ENCODE measurements at regions not wholly inside any gene's neighbourhood (a gene's known extent, or its start where the extent isn't known, plus 50 kb on each side); places are given as distances from the start of the nearest gene placed in this dataset.

- DNase-seq (ENCODE audit: extremely low read depth, low read depth), result no peak
These were observed 1136.6 kb upstream of the PABPC4L start for GRCh38 chr4:135338181-135338580.

GRCh38 chr4:135325264-135325663 lies 1123.7 kb upstream of the PABPC4L start:
- no peak for DNase-seq (ENCODE audit: extremely low read depth, low read depth)

- DNase-seq (ENCODE audit: extremely low read depth, low read depth), result no peak
These were observed 1118.1 kb upstream of the PABPC4L start for GRCh38 chr4:135319685-135320084.

GRCh38 chr4:135316266-135316779 lies 1114.7 kb upstream of the PABPC4L start:
- no peak for DNase-seq (ENCODE audit: extremely low read depth, low read depth)

- DNase-seq (ENCODE audit: extremely low read depth, low read depth), result no peak
These were observed 1088.5 kb upstream of the PABPC4L start for GRCh38 chr4:135290136-135290535.

GRCh38 chr4:135283934-135284333 lies 1082.3 kb upstream of the PABPC4L start:
- DNase-seq (ENCODE audit: extremely low read depth, low read depth), result no peak

GRCh38 chr4:135282676-135283075 lies 1081.1 kb upstream of the PABPC4L start:
- DNase-seq (ENCODE audit: extremely low read depth, low read depth), result no peak

GRCh38 chr4:135281230-135281629 lies 1079.6 kb upstream of the PABPC4L start:
- no peak for DNase-seq (ENCODE audit: extremely low read depth, low read depth)

GRCh38 chr4:135277980-135278315 lies 1076.4 kb upstream of the PABPC4L start:
- no peak for DNase-seq (ENCODE audit: extremely low read depth, low read depth)

GRCh38 chr4:135277068-135277979 lies 1075.7 kb upstream of the PABPC4L start:
- no peak for DNase-seq (ENCODE audit: extremely low read depth, low read depth)

- no peak for DNase-seq (ENCODE audit: extremely low read depth, low read depth)
These were observed 1072.8 kb upstream of the PABPC4L start for GRCh38 chr4:135274416-135274815.

GRCh38 chr4:135269125-135269890 lies 1067.7 kb upstream of the PABPC4L start:
- DNase-seq (ENCODE audit: extremely low read depth, low read depth), result no peak

- no peak for DNase-seq (ENCODE audit: extremely low read depth, low read depth)
These were observed 1066.8 kb upstream of the PABPC4L start for GRCh38 chr4:135268369-135268768.

- no peak for DNase-seq (ENCODE audit: extremely low read depth, low read depth)
These were observed 1065.7 kb upstream of the PABPC4L start for GRCh38 chr4:135267148-135267865.

GRCh38 chr4:135256111-135256510 lies 1054.5 kb upstream of the PABPC4L start:
- DNase-seq (ENCODE audit: extremely low read depth, low read depth), result no peak

GRCh38 chr4:135250040-135250439 lies 1048.5 kb upstream of the PABPC4L start:
- no peak for DNase-seq (ENCODE audit: extremely low read depth, low read depth)

GRCh38 chr4:135249024-135249423 lies 1047.4 kb upstream of the PABPC4L start:
- DNase-seq (ENCODE audit: extremely low read depth, low read depth), result no peak

- DNase-seq (ENCODE audit: extremely low read depth, low read depth), result no peak
These were observed 1043.1 kb upstream of the PABPC4L start for GRCh38 chr4:135244696-135245095.

- no peak for DNase-seq (ENCODE audit: extremely low read depth, low read depth)
These were observed 1042.5 kb upstream of the PABPC4L start for GRCh38 chr4:135244056-135244455.

GRCh38 chr4:135240796-135241195 lies 1039.2 kb upstream of the PABPC4L start:
- no peak for DNase-seq (ENCODE audit: extremely low read depth, low read depth)

GRCh38 chr4:135239964-135240363 lies 1038.4 kb upstream of the PABPC4L start:
- no peak for DNase-seq (ENCODE audit: extremely low read depth, low read depth)

Data from NCI-H460 (cell line).